ENCODE measurements at regions not wholly inside any gene's neighbourhood (a gene's known extent, or its start where the extent isn't known, plus 50 kb on each side); places are given as distances from the start of the nearest gene placed in this dataset.

GRCh38 chr13:111424134-111424533 is 103.7 kb downstream of the TEX29 start:
- TF ChIP-seq, protein P1, sequence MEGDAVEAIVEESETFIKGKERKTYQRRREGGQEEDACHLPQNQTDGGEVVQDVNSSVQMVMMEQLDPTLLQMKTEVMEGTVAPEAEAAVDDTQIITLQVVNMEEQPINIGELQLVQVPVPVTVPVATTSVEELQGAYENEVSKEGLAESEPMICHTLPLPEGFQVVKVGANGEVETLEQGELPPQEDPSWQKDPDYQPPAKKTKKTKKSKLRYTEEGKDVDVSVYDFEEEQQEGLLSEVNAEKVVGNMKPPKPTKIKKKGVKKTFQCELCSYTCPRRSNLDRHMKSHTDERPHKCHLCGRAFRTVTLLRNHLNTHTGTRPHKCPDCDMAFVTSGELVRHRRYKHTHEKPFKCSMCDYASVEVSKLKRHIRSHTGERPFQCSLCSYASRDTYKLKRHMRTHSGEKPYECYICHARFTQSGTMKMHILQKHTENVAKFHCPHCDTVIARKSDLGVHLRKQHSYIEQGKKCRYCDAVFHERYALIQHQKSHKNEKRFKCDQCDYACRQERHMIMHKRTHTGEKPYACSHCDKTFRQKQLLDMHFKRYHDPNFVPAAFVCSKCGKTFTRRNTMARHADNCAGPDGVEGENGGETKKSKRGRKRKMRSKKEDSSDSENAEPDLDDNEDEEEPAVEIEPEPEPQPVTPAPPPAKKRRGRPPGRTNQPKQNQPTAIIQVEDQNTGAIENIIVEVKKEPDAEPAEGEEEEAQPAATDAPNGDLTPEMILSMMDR (conservative IDR thresholded peaks at IDR 0.05; ENCODE audit: low read depth in 2 of 2), result no peak
- TF ChIP-seq EZH2 (IDR thresholded peaks at IDR 0.05; ENCODE audit: low read depth, unreplicated experiment), result no peak
- TF ChIP-seq POLR2AphosphoS5 (IDR thresholded peaks at IDR 0.05; ENCODE audit: low read depth), result no peak
- TF ChIP-seq EZH2phosphoT487 (IDR thresholded peaks at IDR 0.05; ENCODE audit: unreplicated experiment), result no peak
- no peak for TF ChIP-seq ETS1 (IDR thresholded peaks at IDR 0.05)
- no peak for TF ChIP-seq ZNF114 (CRISPR knock-in tag; IDR thresholded peaks at IDR 0.05)
- TF ChIP-seq CREB1 (CRISPR knock-in tag; IDR thresholded peaks at IDR 0.05; ENCODE audit: low read depth), result no peak

Data from GM23338 (cell line).